IgD-negative memory B cell (primary cell): ENCODE measurements at regions not wholly inside any gene's neighbourhood (a gene's known extent, or its start where the extent isn't known, plus 50 kb on each side); places are given as distances from the start of the nearest gene placed in this dataset.

Experiments
- H3K27ac Mint-ChIP-seq, 3 donors: one replicate each; pipeline ENCODE4 v1.8.0; 2020 to 2022; ENCODE audit warnings: mild to moderate bottlenecking in 3 of 3, mixed read lengths in 3 of 3, moderate library complexity in 1 of 3
- H3K27me3 Mint-ChIP-seq: one replicate; pipeline ENCODE4 v1.8.0; 2021; ENCODE audit warnings: mixed read lengths
- H3K36me3 Mint-ChIP-seq: one replicate; pipeline ENCODE4 v1.8.0; 2020; ENCODE audit warnings: mild to moderate bottlenecking, mixed read lengths
- H3K4me1 Mint-ChIP-seq, 3 donors: one replicate each; pipeline ENCODE4 v1.8.0; 2020 to 2022; ENCODE audit warnings: mixed read lengths in 3 of 3, mild to moderate bottlenecking in 1 of 3
- H3K4me3 Mint-ChIP-seq, 4 donors: one replicate each; pipeline ENCODE4 v1.8.0; 2020 to 2022; ENCODE audit warnings: mild to moderate bottlenecking in 4 of 4, mixed read lengths in 4 of 4, moderate library complexity in 3 of 4
- H3K9me3 Mint-ChIP-seq, 3 donors: one replicate each; pipeline ENCODE4 v1.8.0; 2020 to 2021; ENCODE audit warnings: mixed read lengths in 3 of 3, mild to moderate bottlenecking in 1 of 3

DNA sequence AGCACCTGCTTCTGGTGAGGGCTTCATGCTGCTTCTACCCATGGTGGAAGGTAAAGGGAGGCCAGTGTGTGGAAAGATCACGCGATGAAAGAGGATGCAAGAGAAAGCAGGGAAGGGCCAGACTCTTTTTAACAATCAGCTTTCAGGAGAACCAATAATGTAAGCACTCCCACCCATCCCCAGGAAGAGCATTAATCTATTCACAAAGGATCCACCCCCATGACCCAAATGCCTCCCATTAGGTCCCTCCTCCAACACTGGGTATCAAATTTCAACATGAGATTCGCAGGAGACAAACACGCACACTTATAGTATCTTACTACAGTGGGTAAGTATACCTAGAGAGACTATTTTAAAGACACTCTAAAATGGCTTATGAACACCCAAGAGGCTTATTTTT is 80.5 kb upstream of the TMCC3 start:
- no peaks in the 10 kb centered on the region for H3K27me3 Mint-ChIP-seq
- H3K9me3 Mint-ChIP-seq: peaks cover 3 to 19% (median 4%) of the 10 kb centered on the region in 3 donors
- peak overlapping the region in 1 of 3 donors; percentile 40 for H3K27ac Mint-ChIP-seq
- H3K36me3 Mint-ChIP-seq: peaks cover 8% of the 10 kb centered on the region
- peaks cover 13 to 24% (median 18%) of the 10 kb centered on the region in 3 donors for H3K4me1 Mint-ChIP-seq
- H3K4me3 Mint-ChIP-seq: no peak overlapping the region

- Mint-ChIP-seq H3K27me3 (no peaks in the 10 kb centered on the region), H3K27ac (peak overlapping the region in 1 of 3 donors; percentile 36), H3K9me3 (peaks cover 3 to 19% (median 4%) of the 10 kb centered on the region in 3 donors), H3K36me3 (peaks cover 8% of the 10 kb centered on the region), H3K4me1 (peaks cover 21 to 41% (median 34%) of the 10 kb centered on the region in 3 donors), H3K4me3 (no peak overlapping the region)
Measured at GRCh38 chr12:94726236-94726835, 76.0 kb upstream of the TMCC3 start.

GRCh38 chr12:94725375-94726168 is 75.2 kb upstream of the TMCC3 start:
- no peaks in the 10 kb centered on the region for H3K27me3 Mint-ChIP-seq
- H3K9me3 Mint-ChIP-seq: peaks cover 3 to 19% (median 4%) of the 10 kb centered on the region in 3 donors
- H3K4me3 Mint-ChIP-seq: peak overlapping the region in 2 of 4 donors; percentile 20 to 71
- peaks cover 27 to 46% (median 39%) of the 10 kb centered on the region in 3 donors for H3K4me1 Mint-ChIP-seq
- peak overlapping the region in 1 of 3 donors; percentile 36 for H3K27ac Mint-ChIP-seq
- H3K36me3 Mint-ChIP-seq: peaks cover 8% of the 10 kb centered on the region

- peaks cover 28 to 47% (median 39%) of the 10 kb centered on the region in 3 donors for H3K4me1 Mint-ChIP-seq
- H3K9me3 Mint-ChIP-seq: peaks cover 1 to 14% (median 1%) of the 10 kb centered on the region in 3 donors
- H3K27ac Mint-ChIP-seq: no peak overlapping the region
- H3K4me3 Mint-ChIP-seq: peak overlapping the region in 1 of 4 donors; percentile 67
- no peaks in the 10 kb centered on the region for H3K27me3 Mint-ChIP-seq
- H3K36me3 Mint-ChIP-seq: peaks cover 7% of the 10 kb centered on the region
Measured at GRCh38 chr12:94722664-94723063, 72.3 kb upstream of the TMCC3 start.

GRCh38 chr12:94721173-94721572 is 70.8 kb upstream of the TMCC3 start:
- H3K4me3 Mint-ChIP-seq: peak overlapping the region in 3 of 4 donors; percentile 59 to 83 (median 73)
- H3K9me3 Mint-ChIP-seq: no peaks in the 10 kb centered on the region
- no peaks in the 10 kb centered on the region for H3K27me3 Mint-ChIP-seq
- peak overlapping the region in 1 of 3 donors; percentile 33 for H3K27ac Mint-ChIP-seq
- peaks cover 5% of the 10 kb centered on the region for H3K36me3 Mint-ChIP-seq
- peaks cover 21 to 40% (median 36%) of the 10 kb centered on the region in 3 donors for H3K4me1 Mint-ChIP-seq

GRCh38 chr12:94718114-94718513 is 67.8 kb upstream of the TMCC3 start:
- Mint-ChIP-seq H3K27me3 (no peaks in the 10 kb centered on the region), H3K4me1 (peaks cover 15 to 31% (median 29%) of the 10 kb centered on the region in 3 donors), H3K4me3 (no peak overlapping the region), H3K9me3 (no peaks in the 10 kb centered on the region), H3K36me3 (peaks cover 5% of the 10 kb centered on the region), H3K27ac (no peak overlapping the region)

- H3K9me3 Mint-ChIP-seq: no peaks in the 10 kb centered on the region
- H3K4me3 Mint-ChIP-seq: no peak overlapping the region
- peaks cover 15 to 26% (median 25%) of the 10 kb centered on the region in 3 donors for H3K4me1 Mint-ChIP-seq
- peak overlapping the region in 1 of 3 donors; percentile 53 for H3K27ac Mint-ChIP-seq
- no peaks in the 10 kb centered on the region for H3K27me3 Mint-ChIP-seq
- peaks cover 5% of the 10 kb centered on the region for H3K36me3 Mint-ChIP-seq
Measured at GRCh38 chr12:94717656-94718055, 67.3 kb upstream of the TMCC3 start.

DNA sequence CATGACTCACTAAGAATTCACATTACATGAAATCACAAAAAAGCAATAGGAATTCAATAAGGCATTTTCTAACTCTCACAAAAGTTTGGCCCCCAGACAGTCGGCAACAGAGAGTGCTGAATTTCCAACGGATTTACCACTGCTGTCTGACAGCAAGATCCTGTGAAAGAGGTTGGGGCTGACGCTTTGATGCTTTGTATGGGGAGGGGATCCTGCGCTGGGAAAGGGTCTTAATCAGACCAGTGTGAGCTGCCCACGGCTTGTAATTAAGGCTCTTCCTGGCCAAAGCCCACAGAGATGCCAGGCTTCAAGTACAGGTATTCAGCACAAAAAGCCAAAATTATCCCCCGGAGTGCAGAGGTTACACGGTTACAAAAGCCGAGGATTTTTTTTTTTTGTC is 66.8 kb upstream of the TMCC3 start:
- Mint-ChIP-seq H3K9me3 (no peaks in the 10 kb centered on the region), H3K36me3 (peaks cover 5% of the 10 kb centered on the region), H3K4me1 (peaks cover 15 to 25% (median 20%) of the 10 kb centered on the region in 3 donors), H3K27me3 (no peaks in the 10 kb centered on the region), H3K4me3 (no peak overlapping the region), H3K27ac (peak overlapping the region in 1 of 3 donors; percentile 53)

DNA sequence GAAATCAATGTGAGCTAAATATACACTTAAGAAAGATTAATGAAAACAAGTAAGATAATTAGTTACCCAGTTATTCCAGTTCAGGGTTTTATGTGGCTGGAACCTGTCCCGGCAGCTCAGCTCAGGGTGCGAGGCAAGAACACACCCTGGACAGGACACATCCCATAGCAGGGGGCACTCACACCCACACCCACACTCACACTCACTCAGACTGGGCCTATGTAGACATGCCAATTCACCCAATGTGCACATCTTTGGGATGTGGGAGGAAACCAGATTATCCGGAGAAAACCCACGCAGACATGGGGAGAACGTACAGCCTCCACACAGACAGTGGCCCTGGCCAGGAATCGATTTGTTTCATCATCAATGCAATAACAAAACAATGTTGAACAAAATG is 66.0 kb upstream of the TMCC3 start:
- no peaks in the 10 kb centered on the region for H3K27me3 Mint-ChIP-seq
- H3K36me3 Mint-ChIP-seq: peaks cover 5% of the 10 kb centered on the region
- H3K4me1 Mint-ChIP-seq: peaks cover 8 to 18% (median 12%) of the 10 kb centered on the region in 3 donors
- no peak overlapping the region for H3K27ac Mint-ChIP-seq
- H3K9me3 Mint-ChIP-seq: no peaks in the 10 kb centered on the region
- H3K4me3 Mint-ChIP-seq: no peak overlapping the region

- Mint-ChIP-seq H3K27ac (no peak overlapping the region), H3K4me1 (peaks cover 2 to 12% (median 12%) of the 10 kb centered on the region in 3 donors), H3K36me3 (peaks cover 5% of the 10 kb centered on the region), H3K9me3 (no peaks in the 10 kb centered on the region), H3K4me3 (no peak overlapping the region), H3K27me3 (no peaks in the 10 kb centered on the region)
Measured at GRCh38 chr12:94714378-94715114, 64.2 kb upstream of the TMCC3 start.

DNA sequence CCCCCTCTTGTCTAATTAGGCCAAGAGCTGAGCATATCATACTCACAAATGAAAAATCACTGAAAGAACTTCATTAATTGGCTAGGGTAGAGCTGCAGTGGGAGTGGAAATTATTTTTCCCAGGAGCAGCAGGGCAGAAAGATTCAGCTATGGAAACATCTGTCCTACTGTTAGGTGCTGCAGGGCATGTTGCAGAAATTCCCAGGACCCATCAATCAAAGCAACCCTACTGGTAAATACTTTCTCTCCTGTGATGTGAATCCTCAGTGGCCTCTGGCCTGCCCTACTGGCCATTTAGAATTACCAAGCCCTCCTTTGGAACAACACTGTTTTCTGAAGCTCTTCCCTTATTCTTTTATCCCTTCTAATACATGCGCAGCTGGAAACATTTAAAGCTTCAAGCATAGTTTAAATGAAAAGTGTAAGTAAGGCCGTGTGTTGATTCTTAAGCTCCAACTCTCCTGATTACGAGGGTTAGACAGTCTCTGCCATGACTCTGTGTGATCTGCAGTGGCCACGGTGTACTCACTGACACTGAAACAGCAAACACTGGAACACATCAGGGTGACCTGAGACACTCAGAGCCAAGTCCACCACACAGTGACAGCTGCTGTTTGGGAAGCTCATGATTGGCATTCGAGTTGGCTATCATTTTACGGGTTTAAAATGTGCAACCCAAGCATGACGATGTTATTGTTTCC is 62.6 kb upstream of the TMCC3 start:
- H3K27me3 Mint-ChIP-seq: no peaks in the 10 kb centered on the region
- H3K4me3 Mint-ChIP-seq: no peak overlapping the region
- peaks cover 2% of the 10 kb centered on the region for H3K36me3 Mint-ChIP-seq
- no peak overlapping the region for H3K27ac Mint-ChIP-seq
- no peaks in the 10 kb centered on the region for H3K9me3 Mint-ChIP-seq
- peaks cover 0 to 19% (median 9%) of the 10 kb centered on the region in 3 donors for H3K4me1 Mint-ChIP-seq

GRCh38 chr12:94710933-94711332 is 60.6 kb upstream of the TMCC3 start:
- Mint-ChIP-seq H3K9me3 (no peaks in the 10 kb centered on the region), H3K4me1 (peaks cover 0 to 29% (median 18%) of the 10 kb centered on the region in 3 donors), H3K27me3 (no peaks in the 10 kb centered on the region), H3K4me3 (no peak overlapping the region), H3K36me3 (no peaks in the 10 kb centered on the region), H3K27ac (no peak overlapping the region)

- Mint-ChIP-seq H3K27ac (no peak overlapping the region), H3K36me3 (peaks cover 1% of the 10 kb centered on the region), H3K4me3 (no peak overlapping the region), H3K9me3 (no peaks in the 10 kb centered on the region), H3K4me1 (peaks cover 12 to 47% (median 31%) of the 10 kb centered on the region in 3 donors), H3K27me3 (no peaks in the 10 kb centered on the region)
Measured at GRCh38 chr12:94707892-94708291, 57.5 kb upstream of the TMCC3 start.

GRCh38 chr12:94707036-94707435 is 56.7 kb upstream of the TMCC3 start:
- Mint-ChIP-seq H3K4me1 (peaks cover 12 to 49% (median 35%) of the 10 kb centered on the region in 3 donors), H3K27me3 (no peaks in the 10 kb centered on the region), H3K27ac (peak overlapping the region in 1 of 3 donors; percentile 32), H3K36me3 (peaks cover 1% of the 10 kb centered on the region), H3K4me3 (no peak overlapping the region), H3K9me3 (no peaks in the 10 kb centered on the region)
